PC-9 (cell line): ENCODE measurements at regions not wholly inside any gene's neighbourhood (a gene's known extent, or its start where the extent isn't known, plus 50 kb on each side); places are given as distances from the start of the nearest gene placed in this dataset.

Experiments used
- BruUV-seq: library from RNA; stranded (reverse); fragments of 400-500 nt; replicated peaks from 2 replicates; lab custom pipeline; 2021; lab: Mats Ljungman, UMichigan
- CTCF ChIA-PET: fragments of 300-600 bp; sonication (Branson Sonifier 250); formaldehyde crosslinking; loops from one replicate; lab custom pipeline; 2022; ENCODE audit warnings: antibody characterized with exemption; lab: Charles Lee
- POLR2A ChIA-PET: fragments of 300-600 bp; sonication (Branson Sonifier 250); formaldehyde crosslinking; loops from one replicate; lab custom pipeline; 2022; ENCODE audit warnings: antibody characterized with exemption; ENCODE audit not compliant: unreplicated experiment; lab: Charles Lee
- DNase-seq, 2 experiments: peaks; one replicate each; pipeline versions ENCODE4 v3.0.0 to v3.0.0-alpha.2; 2015 to 2022; ENCODE audit warnings: mixed read lengths in 1 of 2
- H2AFZ ChIP-seq: fragments of 200-600 bp; sonication (generic); 2 replicates; pipeline ENCODE4 v1.8.1; 2017; ENCODE audit warnings: antibody characterized with exemption
- H3F3A ChIP-seq: fragments of 200-600 bp; sonication (generic); 2 replicates; pipeline ENCODE4 v1.8.1; 2017; ENCODE audit warnings: antibody characterized with exemption, mild to moderate bottlenecking, low read depth; ENCODE audit not compliant: insufficient read depth
- H3K27ac ChIP-seq: fragments of 200-600 bp; sonication (generic); 2 replicates; pipeline ENCODE4 v1.6.1; 2016; ENCODE audit warnings: mixed run types
- H3K27me3 ChIP-seq: fragments of 200-600 bp; sonication (generic); 2 replicates; pipeline ENCODE4 v1.6.1; 2016; ENCODE audit warnings: low read depth, mixed run types; ENCODE audit not compliant: insufficient read depth
- H3K36me3 ChIP-seq: fragments of 200-600 bp; sonication (generic); 2 replicates; pipeline ENCODE4 v1.6.1; 2016; ENCODE audit warnings: low read depth, mixed run types
- H3K4me1 ChIP-seq: fragments of 200-600 bp; sonication (generic); replicated peaks from 2 replicates; pipeline ENCODE4 v1.6.1; 2016; ENCODE audit warnings: mixed run types; ENCODE audit not compliant: insufficient read depth
- H3K4me2 ChIP-seq: fragments of 200-600 bp; sonication (generic); 2 replicates; pipeline ENCODE4 v1.6.1; 2017; ENCODE audit warnings: mixed run types
- H3K4me3 ChIP-seq: fragments of 200-600 bp; sonication (generic); 2 replicates; pipeline ENCODE4 v1.6.1; 2016; ENCODE audit warnings: mixed run types
- H3K79me2 ChIP-seq: fragments of 200-600 bp; sonication (generic); 2 replicates; pipeline ENCODE4 v1.6.1; 2017; ENCODE audit warnings: low read depth, mixed run types
- H3K9me2 ChIP-seq: fragments of 200-600 bp; sonication (generic); 2 replicates; pipeline ENCODE4 v1.8.1; 2017; ENCODE audit warnings: mild to moderate bottlenecking; ENCODE audit not compliant: insufficient read depth
- H3K9me3 ChIP-seq: fragments of 200-600 bp; sonication (generic); 2 replicates; pipeline ENCODE4 v1.8.1; 2016; ENCODE audit warnings: low read depth; ENCODE audit not compliant: insufficient read depth
- H4K20me1 ChIP-seq: fragments of 200-600 bp; sonication (generic); 2 replicates; pipeline ENCODE4 v1.8.1; 2017; ENCODE audit not compliant: insufficient read depth
- EZH2 ChIP-seq: fragments of 200-600 bp; sonication (generic); IDR thresholded peaks from 2 replicates; pipeline ENCODE4 v1.8.0; 2017; ENCODE audit warnings: antibody characterized with exemption, low read depth
- intact Hi-C: fragments of 100-400 bp; cut with micrococcal nuclease; formaldehyde crosslinking; loops from one replicate; pipeline ENCODE4 v1.10.0; 2022; ENCODE audit not compliant: unreplicated experiment
- TF ChIP-seq, protein P1 (sequence below): fragments of 200-600 bp; sonication (generic); conservative IDR thresholded peaks from 2 replicates; pipeline ENCODE4 v1.6.1; 2017; ENCODE audit warnings: mixed run types, antibody characterized with exemption, mild to moderate bottlenecking, moderate library complexity

DNA sequence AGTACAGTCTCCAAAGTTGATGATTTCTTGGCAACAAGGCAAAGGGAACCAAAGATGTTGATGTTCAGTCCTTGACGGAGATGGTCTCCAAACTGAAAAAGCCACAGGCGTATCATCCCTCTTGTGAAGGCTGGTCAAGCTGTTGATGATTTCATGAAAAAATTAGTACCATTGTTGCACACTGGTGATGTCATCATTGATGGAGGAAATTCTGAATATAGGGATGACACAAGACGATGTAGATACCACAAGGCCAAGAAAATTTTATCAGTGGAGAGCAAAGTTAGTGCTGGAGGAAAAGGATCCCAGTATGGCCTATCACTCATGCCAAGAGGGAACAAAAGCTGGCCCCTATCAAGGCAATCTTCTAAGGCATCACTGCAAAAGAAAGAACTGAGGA lies 88.7 kb upstream of the KRR1 start:
- no peak for DNase-seq
- Histone ChIP-seq H2AFZ (no peak overlapping the region), H3K9me3 (no peaks in the 10 kb centered on the region), H3F3A (no peaks in the 10 kb centered on the region), H3K27me3 (no peaks in the 10 kb centered on the region), H3K79me2 (no peaks in the 10 kb centered on the region), H4K20me1 (no peaks in the 10 kb centered on the region), H3K27ac (no peak overlapping the region), H3K36me3 (no peaks in the 10 kb centered on the region), H3K4me3 (no peak overlapping the region), H3K4me1 (no peaks in the 10 kb centered on the region), H3K9me2 (no peaks in the 10 kb centered on the region), H3K4me2 (no peak overlapping the region)
- BruUV-seq: no TSS peak
- TF ChIP-seq EZH2: no peak
- TF ChIP-seq, protein P1, sequence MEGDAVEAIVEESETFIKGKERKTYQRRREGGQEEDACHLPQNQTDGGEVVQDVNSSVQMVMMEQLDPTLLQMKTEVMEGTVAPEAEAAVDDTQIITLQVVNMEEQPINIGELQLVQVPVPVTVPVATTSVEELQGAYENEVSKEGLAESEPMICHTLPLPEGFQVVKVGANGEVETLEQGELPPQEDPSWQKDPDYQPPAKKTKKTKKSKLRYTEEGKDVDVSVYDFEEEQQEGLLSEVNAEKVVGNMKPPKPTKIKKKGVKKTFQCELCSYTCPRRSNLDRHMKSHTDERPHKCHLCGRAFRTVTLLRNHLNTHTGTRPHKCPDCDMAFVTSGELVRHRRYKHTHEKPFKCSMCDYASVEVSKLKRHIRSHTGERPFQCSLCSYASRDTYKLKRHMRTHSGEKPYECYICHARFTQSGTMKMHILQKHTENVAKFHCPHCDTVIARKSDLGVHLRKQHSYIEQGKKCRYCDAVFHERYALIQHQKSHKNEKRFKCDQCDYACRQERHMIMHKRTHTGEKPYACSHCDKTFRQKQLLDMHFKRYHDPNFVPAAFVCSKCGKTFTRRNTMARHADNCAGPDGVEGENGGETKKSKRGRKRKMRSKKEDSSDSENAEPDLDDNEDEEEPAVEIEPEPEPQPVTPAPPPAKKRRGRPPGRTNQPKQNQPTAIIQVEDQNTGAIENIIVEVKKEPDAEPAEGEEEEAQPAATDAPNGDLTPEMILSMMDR: no peak
- intact Hi-C loops: no loop called here
- ChIA-PET POLR2A (interaction anchor here (0.5 kb wide), 1 partner anchor 639 kb away, joined by 3 read pairs; no protein-coding TSS in a partner anchor), CTCF (no interaction called here)

DNA sequence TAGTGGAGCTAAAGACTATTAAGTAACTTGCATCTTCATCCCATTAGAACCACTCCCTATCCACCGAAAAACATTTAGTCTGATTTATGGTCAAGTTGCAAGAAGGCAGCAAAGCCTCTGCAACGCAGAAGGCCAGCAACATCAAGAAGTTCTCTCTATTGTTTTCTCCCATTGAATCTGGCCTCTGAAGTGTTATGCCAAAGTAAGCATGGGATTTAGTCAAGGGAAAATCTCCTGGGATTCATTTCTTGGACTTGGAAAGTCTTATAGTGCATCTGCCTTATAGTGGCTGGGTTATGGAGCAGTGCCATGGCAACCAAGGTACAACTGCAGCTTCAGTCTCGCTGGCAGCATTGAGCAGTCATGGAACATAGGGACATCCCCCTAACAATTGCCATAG lies 87.7 kb upstream of the KRR1 start:
- Histone ChIP-seq H3K79me2 (no peaks in the 10 kb centered on the region), H3K9me3 (no peaks in the 10 kb centered on the region), H3K9me2 (no peaks in the 10 kb centered on the region), H3K4me3 (no peak overlapping the region), H4K20me1 (no peaks in the 10 kb centered on the region), H3K4me1 (no peaks in the 10 kb centered on the region), H3F3A (no peaks in the 10 kb centered on the region), H3K27ac (no peak overlapping the region), H3K4me2 (no peak overlapping the region), H3K36me3 (no peaks in the 10 kb centered on the region), H2AFZ (no peak overlapping the region), H3K27me3 (no peaks in the 10 kb centered on the region)
- POLR2A ChIA-PET: no interaction called here
- no TSS peak for BruUV-seq
- TF ChIP-seq, protein P1: no peak
- TF ChIP-seq EZH2: no peak
- CTCF ChIA-PET: no interaction called here
- no peak for DNase-seq
- intact Hi-C loops: no loop called here

DNA sequence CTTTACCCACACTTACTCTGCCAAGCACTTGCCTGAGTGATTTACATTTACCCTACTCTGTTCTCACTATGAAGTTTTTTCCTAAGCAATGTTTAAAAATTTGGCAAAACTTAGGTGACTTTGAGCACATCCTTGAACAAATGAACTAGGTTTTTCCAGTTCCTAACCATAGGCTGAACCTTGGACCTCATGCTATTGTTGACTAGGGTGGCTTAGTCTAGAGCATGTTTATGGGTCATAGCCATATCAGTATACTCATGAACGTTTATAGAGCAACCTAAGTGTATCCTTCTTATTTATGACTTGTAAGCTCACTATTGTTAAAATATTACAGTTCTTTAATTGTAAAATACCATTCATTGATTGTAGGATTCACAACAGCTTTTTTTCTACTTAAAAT lies 85.0 kb upstream of the KRR1 start:
- H3K9me3 ChIP-seq: no peaks in the 10 kb centered on the region
- H2AFZ ChIP-seq: no peak overlapping the region
- no TSS peak for BruUV-seq
- no peak overlapping the region for H3K27ac ChIP-seq
- TF ChIP-seq, protein P1: no peak
- no peak for TF ChIP-seq EZH2
- ChIA-PET POLR2A (no interaction called here), CTCF (no interaction called here)
- H3K4me1 ChIP-seq: no peaks in the 10 kb centered on the region
- DNase-seq: no peak
- no peak overlapping the region for H3K4me3 ChIP-seq
- no peaks in the 10 kb centered on the region for H3K36me3 ChIP-seq
- no peaks in the 10 kb centered on the region for H3K79me2 ChIP-seq
- no peaks in the 10 kb centered on the region for H3K27me3 ChIP-seq
- intact Hi-C loops: no loop called here
- no peak overlapping the region for H3K4me2 ChIP-seq
- H3F3A ChIP-seq: no peaks in the 10 kb centered on the region
- no peaks in the 10 kb centered on the region for H4K20me1 ChIP-seq
- no peaks in the 10 kb centered on the region for H3K9me2 ChIP-seq
